Nephron (organoid): ENCODE measurements at regions not wholly inside any gene's neighbourhood (a gene's known extent, or its start where the extent isn't known, plus 50 kb on each side); places are given as distances from the start of the nearest gene placed in this dataset.

ENCODE experiments used
- H3K27ac Mint-ChIP-seq, 3 experiments: 2 replicates each; pipeline ENCODE4 v1.8.0; 2020; ENCODE audit warnings: mixed read lengths in 3 of 3, mild to moderate bottlenecking in 2 of 3, moderate library complexity in 1 of 3
- H3K27me3 Mint-ChIP-seq: 2 replicates; pipeline ENCODE4 v1.8.0; 2021; ENCODE audit warnings: low read depth, mild to moderate bottlenecking, moderate library complexity, mixed read lengths
- H3K36me3 Mint-ChIP-seq: 2 replicates; pipeline ENCODE4 v1.8.0; 2020; ENCODE audit warnings: low read depth, mixed read lengths
- H3K4me1 Mint-ChIP-seq: 2 replicates; pipeline ENCODE4 v1.8.0; 2020; ENCODE audit warnings: mixed read lengths
- H3K4me3 Mint-ChIP-seq, 3 experiments: 2 replicates each; pipeline ENCODE4 v1.8.0; 2020; ENCODE audit warnings: mild to moderate bottlenecking in 3 of 3, mixed read lengths in 3 of 3, moderate library complexity in 2 of 3
- H3K9me3 Mint-ChIP-seq: 2 replicates; pipeline ENCODE4 v1.8.0; 2020; ENCODE audit warnings: mixed read lengths
- TF ChIP-seq, protein P1 (sequence below), 3 experiments: fragments of 200-600 bp; sonication (generic); IDR thresholded peaks; one replicate each; pipeline ENCODE4 v1.5.0; 2021; ENCODE audit warnings: antibody characterized with exemption in 3 of 3; ENCODE audit not compliant: unreplicated experiment in 3 of 3

DNA sequence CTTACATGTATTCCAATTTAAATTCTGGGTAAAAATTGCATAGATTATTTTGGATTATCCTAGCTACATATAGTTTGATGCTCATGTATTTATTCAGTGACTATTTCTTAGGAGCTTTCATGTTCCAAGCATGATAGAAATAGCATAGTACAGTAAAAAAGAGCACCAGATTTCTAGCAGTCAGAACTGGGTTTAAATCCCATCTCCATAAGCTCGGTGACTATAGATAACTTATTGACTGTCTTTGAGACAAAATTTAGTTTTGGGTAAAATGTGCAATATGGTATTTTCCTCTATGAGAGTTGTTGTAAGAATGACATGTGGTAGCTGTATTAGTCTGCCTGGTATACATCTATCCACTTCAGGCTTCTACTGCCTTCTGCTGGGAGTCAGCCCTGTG is 889.6 kb downstream of the DTWD2 start:
- no peaks in the 10 kb centered on the region for H3K27me3 Mint-ChIP-seq
- H3K36me3 Mint-ChIP-seq: no peaks in the 10 kb centered on the region
- H3K4me3 Mint-ChIP-seq: no peak overlapping the region
- peaks cover 5% of the 10 kb centered on the region for H3K4me1 Mint-ChIP-seq
- TF ChIP-seq, protein P1, sequence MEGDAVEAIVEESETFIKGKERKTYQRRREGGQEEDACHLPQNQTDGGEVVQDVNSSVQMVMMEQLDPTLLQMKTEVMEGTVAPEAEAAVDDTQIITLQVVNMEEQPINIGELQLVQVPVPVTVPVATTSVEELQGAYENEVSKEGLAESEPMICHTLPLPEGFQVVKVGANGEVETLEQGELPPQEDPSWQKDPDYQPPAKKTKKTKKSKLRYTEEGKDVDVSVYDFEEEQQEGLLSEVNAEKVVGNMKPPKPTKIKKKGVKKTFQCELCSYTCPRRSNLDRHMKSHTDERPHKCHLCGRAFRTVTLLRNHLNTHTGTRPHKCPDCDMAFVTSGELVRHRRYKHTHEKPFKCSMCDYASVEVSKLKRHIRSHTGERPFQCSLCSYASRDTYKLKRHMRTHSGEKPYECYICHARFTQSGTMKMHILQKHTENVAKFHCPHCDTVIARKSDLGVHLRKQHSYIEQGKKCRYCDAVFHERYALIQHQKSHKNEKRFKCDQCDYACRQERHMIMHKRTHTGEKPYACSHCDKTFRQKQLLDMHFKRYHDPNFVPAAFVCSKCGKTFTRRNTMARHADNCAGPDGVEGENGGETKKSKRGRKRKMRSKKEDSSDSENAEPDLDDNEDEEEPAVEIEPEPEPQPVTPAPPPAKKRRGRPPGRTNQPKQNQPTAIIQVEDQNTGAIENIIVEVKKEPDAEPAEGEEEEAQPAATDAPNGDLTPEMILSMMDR (IDR thresholded peaks at IDR 0.05; ENCODE audit: unreplicated experiment in 3 of 3): no peak
- no peaks in the 10 kb centered on the region for H3K9me3 Mint-ChIP-seq
- no peak overlapping the region for H3K27ac Mint-ChIP-seq

DNA sequence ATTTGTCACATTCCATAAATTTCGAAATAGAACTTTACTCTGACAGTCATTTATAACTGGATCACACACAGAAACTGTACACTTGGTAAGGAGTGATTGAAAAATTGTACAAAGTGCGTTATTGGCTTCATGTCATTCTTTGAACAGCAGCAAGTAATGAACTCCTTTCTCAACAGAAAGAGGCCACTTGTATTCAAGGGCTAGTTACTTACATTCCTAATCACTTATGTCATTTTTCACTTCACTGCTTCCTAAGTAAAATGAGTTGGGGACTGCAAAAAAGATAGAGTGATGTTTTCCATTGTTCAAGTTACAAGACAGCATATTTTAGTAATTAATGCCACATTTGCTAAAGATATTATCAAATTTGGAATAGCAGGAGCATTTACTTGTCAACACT is 893.2 kb downstream of the DTWD2 start:
- Mint-ChIP-seq H3K27me3 (no peaks in the 10 kb centered on the region), H3K27ac (peak overlapping the region; percentile 15 to 72 (median 27)), H3K9me3 (no peaks in the 10 kb centered on the region), H3K4me3 (no peak overlapping the region), H3K36me3 (no peaks in the 10 kb centered on the region), H3K4me1 (peaks cover 5% of the 10 kb centered on the region)
- TF ChIP-seq, protein P1 (IDR thresholded peaks at IDR 0.05; ENCODE audit: unreplicated experiment in 3 of 3): no peak

DNA sequence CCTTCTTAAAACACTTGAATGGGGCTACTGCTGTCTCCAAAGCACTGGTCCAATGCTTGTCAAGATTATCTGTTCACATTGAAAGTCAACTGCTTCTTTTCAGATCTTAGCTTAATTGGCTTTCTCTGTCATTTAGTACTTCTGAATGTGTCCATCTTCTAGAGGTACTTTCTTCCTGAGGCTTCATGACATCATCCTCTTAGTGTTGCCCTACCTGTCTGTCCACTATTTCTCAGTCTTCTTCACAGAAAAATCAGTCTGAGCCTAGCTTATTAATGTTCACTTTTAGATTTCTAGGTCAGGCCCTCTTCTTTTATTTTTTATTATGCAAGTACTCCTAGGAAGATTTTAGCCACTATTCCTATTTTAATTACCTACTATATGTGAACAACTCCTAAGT is 899.9 kb downstream of the DTWD2 start:
- H3K4me1 Mint-ChIP-seq: no peaks in the 10 kb centered on the region
- no peaks in the 10 kb centered on the region for H3K27me3 Mint-ChIP-seq

DNA sequence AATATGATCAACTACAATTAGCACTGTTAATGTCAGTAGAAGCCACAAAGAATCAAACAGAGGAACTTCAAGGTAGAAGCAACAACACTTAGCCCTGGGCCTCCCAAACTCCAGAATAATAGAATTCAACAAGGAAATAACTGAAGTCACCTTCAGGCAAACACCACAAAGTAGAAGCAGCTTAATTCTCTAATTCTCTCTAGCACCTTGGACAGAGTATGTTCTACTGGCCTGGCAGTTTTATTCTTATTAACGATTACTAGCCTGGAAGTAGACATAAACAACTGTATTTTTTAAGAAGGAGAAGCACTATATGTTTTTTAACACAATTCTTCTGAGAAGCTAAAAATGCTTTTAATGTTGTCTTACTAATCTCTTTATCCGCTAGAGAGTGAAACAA is 911.9 kb downstream of the DTWD2 start:
- Mint-ChIP-seq H3K36me3 (no peaks in the 10 kb centered on the region), H3K27ac (no peak overlapping the region), H3K4me3 (no peak overlapping the region), H3K27me3 (no peaks in the 10 kb centered on the region), H3K4me1 (no peaks in the 10 kb centered on the region), H3K9me3 (peaks cover 8% of the 10 kb centered on the region)
- TF ChIP-seq, protein P1 (IDR thresholded peaks at IDR 0.05; ENCODE audit: unreplicated experiment in 3 of 3): no peak

More for the DNA sequence above, 899.9 kb downstream of the DTWD2 start:
- TF ChIP-seq, protein P1 (IDR thresholded peaks at IDR 0.05; ENCODE audit: unreplicated experiment in 3 of 3): no peak
- no peak overlapping the region for H3K27ac Mint-ChIP-seq
- no peaks in the 10 kb centered on the region for H3K36me3 Mint-ChIP-seq
- no peak overlapping the region for H3K4me3 Mint-ChIP-seq
- no peaks in the 10 kb centered on the region for H3K9me3 Mint-ChIP-seq

DNA sequence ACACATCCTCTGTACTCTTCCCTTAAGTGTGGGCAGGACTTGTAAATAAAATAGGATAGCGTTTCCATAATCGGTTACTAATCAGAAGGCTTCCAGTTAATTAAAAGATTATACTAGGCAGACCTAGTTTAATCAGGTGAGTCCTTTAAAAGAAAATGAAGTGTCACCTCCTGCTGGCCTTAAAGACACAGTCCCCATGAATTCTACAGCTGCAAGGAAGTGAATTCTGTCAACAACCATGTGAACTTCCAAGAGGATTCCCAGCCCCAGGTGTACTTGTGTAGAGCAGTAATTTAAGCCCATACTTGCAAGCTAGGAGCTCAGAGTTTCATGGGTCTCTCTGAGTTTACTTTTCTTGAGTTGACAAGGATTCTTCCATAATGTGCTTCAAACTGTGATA is 918.3 kb downstream of the DTWD2 start:
- H3K27me3 Mint-ChIP-seq: no peaks in the 10 kb centered on the region
- H3K4me1 Mint-ChIP-seq: no peaks in the 10 kb centered on the region
- no peak overlapping the region for H3K27ac Mint-ChIP-seq
- H3K36me3 Mint-ChIP-seq: no peaks in the 10 kb centered on the region
- TF ChIP-seq, protein P1 (IDR thresholded peaks at IDR 0.05; ENCODE audit: unreplicated experiment in 3 of 3): no peak
- no peak overlapping the region for H3K4me3 Mint-ChIP-seq
- H3K9me3 Mint-ChIP-seq: peaks cover 2% of the 10 kb centered on the region

DNA sequence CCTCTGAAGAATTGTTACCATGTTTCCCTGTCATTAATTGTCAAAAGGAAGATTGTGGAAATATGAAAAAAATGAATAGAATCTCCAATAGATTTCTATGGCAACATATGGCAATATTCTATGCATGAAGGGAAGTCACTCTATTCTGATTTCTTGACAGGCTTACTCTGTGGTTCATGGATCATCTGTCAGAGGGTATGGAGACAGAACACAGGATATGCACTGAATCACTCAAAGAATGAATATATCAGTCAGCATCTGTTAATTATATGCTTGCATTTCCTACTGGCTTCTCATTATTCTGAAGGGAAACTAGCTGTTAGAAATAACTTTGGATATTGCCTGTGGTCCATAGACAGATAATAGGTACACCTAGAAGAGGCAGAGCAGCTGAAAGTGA is 918.9 kb downstream of the DTWD2 start:
- H3K9me3 Mint-ChIP-seq: peaks cover 2% of the 10 kb centered on the region
- no peaks in the 10 kb centered on the region for H3K27me3 Mint-ChIP-seq
- no peaks in the 10 kb centered on the region for H3K4me1 Mint-ChIP-seq
- H3K36me3 Mint-ChIP-seq: no peaks in the 10 kb centered on the region
- TF ChIP-seq, protein P1 (IDR thresholded peaks at IDR 0.05; ENCODE audit: unreplicated experiment in 3 of 3): no peak
- no peak overlapping the region for H3K4me3 Mint-ChIP-seq
- H3K27ac Mint-ChIP-seq: no peak overlapping the region
